ENCODE measurements at regions not wholly inside any gene's neighbourhood (a gene's known extent, or its start where the extent isn't known, plus 50 kb on each side); places are given as distances from the start of the nearest gene placed in this dataset.
"Not testable (repeated sequence)": the region's sequence is repeated elsewhere in the genome, so short reads cannot be mapped to it uniquely, and the experiment has no call there.

DNA sequence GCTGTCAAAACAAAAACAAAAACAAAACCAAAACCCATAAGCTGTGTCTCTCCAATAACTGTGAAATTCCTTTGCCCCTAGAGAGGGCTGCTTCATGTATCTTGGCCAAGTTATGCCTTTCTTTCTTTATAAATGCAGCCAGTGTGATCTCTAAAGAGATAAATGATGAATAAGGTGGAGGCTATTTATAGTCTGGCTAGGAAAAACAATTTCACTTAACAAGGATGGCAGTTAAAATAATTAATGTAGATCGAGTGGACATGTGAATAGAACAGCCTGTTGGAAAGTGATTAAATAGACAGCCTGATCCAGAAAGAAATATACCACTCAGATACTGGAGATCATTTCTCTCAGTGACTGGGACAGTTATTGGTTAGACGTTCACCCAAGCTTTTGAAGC, 1666.9 kb upstream of the CELF4 start:
- Histone ChIP-seq H3K9me3 (peaks cover 0 to 3% (median 0%) of the 10 kb centered on the region in 12 donors), H3K27me3 (no peaks in the 10 kb centered on the region), H3K36me3 (no peaks in the 10 kb centered on the region), H3K27ac (no peak overlapping the region), H3K4me1 (no peaks in the 10 kb centered on the region), H3K4me3 (no peak overlapping the region)
- WGBS, 4 donors = 51 to 69% (median 57%) methylated on average over 2 of the region's 2 CpGs
- TF ChIP-seq POLR2A (IDR thresholded peaks at IDR 0.05) = no peak
- TF ChIP-seq, protein P1, sequence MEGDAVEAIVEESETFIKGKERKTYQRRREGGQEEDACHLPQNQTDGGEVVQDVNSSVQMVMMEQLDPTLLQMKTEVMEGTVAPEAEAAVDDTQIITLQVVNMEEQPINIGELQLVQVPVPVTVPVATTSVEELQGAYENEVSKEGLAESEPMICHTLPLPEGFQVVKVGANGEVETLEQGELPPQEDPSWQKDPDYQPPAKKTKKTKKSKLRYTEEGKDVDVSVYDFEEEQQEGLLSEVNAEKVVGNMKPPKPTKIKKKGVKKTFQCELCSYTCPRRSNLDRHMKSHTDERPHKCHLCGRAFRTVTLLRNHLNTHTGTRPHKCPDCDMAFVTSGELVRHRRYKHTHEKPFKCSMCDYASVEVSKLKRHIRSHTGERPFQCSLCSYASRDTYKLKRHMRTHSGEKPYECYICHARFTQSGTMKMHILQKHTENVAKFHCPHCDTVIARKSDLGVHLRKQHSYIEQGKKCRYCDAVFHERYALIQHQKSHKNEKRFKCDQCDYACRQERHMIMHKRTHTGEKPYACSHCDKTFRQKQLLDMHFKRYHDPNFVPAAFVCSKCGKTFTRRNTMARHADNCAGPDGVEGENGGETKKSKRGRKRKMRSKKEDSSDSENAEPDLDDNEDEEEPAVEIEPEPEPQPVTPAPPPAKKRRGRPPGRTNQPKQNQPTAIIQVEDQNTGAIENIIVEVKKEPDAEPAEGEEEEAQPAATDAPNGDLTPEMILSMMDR (IDR thresholded peaks at IDR 0.05) = no peak
- ATAC-seq = no peak
- intact Hi-C loops (cut with DNase I) = no loop called here
- no peak for DNase-seq

DNA sequence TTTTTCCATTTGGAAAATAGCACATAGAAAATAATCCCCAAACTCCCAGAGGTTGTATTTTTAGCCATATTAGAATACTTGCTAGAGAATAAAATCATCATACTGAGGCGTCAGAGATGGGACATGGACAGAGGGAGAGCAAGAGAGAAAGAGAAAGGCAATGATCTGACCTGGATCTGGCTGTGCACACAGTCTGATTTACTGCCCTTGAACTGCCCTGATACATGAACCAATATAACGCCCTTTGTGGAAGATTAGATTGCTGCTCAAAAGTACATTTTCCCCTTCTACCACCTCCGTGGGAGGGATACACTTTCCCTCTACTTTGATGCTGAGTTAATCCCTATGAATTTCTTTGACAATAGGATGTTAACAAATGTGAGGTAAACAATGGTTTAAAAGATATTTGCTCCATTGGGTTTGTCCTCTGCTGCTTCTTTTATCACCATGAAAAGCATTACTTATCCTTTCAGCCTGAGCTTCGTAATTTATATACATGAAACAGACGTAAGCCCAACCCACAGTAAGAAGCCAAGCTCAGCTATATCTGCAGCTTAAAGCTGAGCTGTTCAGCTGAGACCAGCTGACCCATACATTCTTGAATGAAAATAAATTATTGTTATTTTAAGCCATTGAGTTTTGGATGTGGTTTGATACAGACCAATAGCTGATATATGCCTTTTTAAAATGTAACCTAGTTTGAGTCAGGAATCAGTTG, 1664.6 kb upstream of the CELF4 start:
- Histone ChIP-seq H3K9me3 (peaks cover 0 to 3% (median 0%) of the 10 kb centered on the region in 12 donors), H3K4me3 (no peak overlapping the region), H3K27ac (no peak overlapping the region), H3K4me1 (no peaks in the 10 kb centered on the region), H3K27me3 (no peaks in the 10 kb centered on the region), H3K36me3 (no peaks in the 10 kb centered on the region)
- intact Hi-C loops (cut with DNase I) = no loop called here
- TF ChIP-seq, protein P1 (IDR thresholded peaks at IDR 0.05) = no peak
- no peak for TF ChIP-seq POLR2A (IDR thresholded peaks at IDR 0.05)
- no peak for ATAC-seq
- DNase-seq = no peak
- WGBS, 4 donors = 63 to 78% (median 69%) methylated on average over 5 of the region's 5 CpGs

- H3K4me3 ChIP-seq; H3K4me1 ChIP-seq; ATAC-seq; H3K36me3 ChIP-seq; DNase-seq; intact Hi-C loops (cut with DNase I); H3K9me3 ChIP-seq; H3K27me3 ChIP-seq; H3K27ac ChIP-seq: not testable (repeated sequence)
- 78 to 91% (median 88%) methylated on average over 2 of the region's 2 CpGs for WGBS, 4 donors
These were observed 1662.2 kb upstream of the CELF4 start for GRCh38 chr18:39227769-39228168.

GRCh38 chr18:39225373-39225772, 1659.8 kb upstream of the CELF4 start:
- no peaks in the 10 kb centered on the region for H3K36me3 ChIP-seq
- H3K4me3 ChIP-seq = no peak overlapping the region
- H3K27ac ChIP-seq = no peak overlapping the region
- WGBS, 4 donors = 69 to 73% (median 71%) methylated on average over 1 of the region's 1 CpG
- H3K4me1 ChIP-seq = no peaks in the 10 kb centered on the region
- DNase-seq (no peak), ATAC-seq (no peak)
- TF ChIP-seq POLR2A (IDR thresholded peaks at IDR 0.05) = no peak
- TF ChIP-seq, protein P1 (IDR thresholded peaks at IDR 0.05) = no peak
- H3K27me3 ChIP-seq = no peaks in the 10 kb centered on the region
- peaks cover 0 to 3% (median 0%) of the 10 kb centered on the region in 12 donors for H3K9me3 ChIP-seq
- intact Hi-C loops (cut with DNase I) = no loop called here

DNA sequence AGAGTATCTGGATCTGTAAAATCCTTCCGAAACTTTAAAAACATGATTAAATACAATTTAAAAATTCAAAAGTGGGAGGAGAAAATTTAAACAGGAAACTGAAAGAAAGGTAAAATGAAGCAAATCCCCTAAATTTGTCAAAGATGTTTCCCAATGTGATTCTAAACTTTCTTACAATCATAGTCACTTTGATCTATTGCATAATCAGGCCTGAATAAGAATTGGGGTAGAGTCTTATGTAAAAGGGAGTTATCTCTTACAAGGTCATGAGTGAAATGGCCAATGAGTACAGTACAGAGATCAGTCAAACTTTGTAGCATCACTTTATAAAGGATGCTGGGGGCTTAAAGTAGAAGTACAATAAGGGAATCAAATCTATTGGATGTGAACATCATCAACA, 1657.7 kb upstream of the CELF4 start:
- Histone ChIP-seq H3K9me3 (peaks cover 0 to 3% (median 0%) of the 10 kb centered on the region in 12 donors), H3K27ac (no peak overlapping the region), H3K27me3 (no peaks in the 10 kb centered on the region), H3K4me3 (no peak overlapping the region), H3K4me1 (no peaks in the 10 kb centered on the region), H3K36me3 (no peaks in the 10 kb centered on the region)
- DNase-seq (no peak), ATAC-seq (no peak)
- TF ChIP-seq, protein P1 (IDR thresholded peaks at IDR 0.05) = no peak
- no peak for TF ChIP-seq POLR2A (IDR thresholded peaks at IDR 0.05)
- WGBS, 4 donors = 95 to 98% (median 98%) methylated on average over 1 of the region's 1 CpG
- intact Hi-C loops (cut with DNase I) = no loop called here
